ENCODE measurements at regions not wholly inside any gene's neighbourhood (a gene's known extent, or its start where the extent isn't known, plus 50 kb on each side); places are given as distances from the start of the nearest gene placed in this dataset.

DNA sequence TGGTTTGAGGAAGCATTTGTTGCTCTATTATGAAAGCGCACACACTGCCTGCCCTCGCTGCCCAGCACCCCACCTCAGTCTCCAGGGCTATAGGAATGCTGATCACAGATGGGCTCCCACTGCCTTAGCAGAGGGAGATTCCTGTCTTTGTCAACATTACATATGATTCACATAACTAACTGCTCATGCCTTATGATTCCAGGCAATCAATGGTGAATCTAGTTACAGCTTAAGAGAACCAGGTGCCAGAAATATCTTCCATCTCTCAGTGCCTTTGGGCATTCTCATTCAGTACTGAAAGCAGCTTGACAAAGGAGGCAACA, 458.9 kb upstream of the C9orf72 start:
- DNase-seq, result no peak

DNA sequence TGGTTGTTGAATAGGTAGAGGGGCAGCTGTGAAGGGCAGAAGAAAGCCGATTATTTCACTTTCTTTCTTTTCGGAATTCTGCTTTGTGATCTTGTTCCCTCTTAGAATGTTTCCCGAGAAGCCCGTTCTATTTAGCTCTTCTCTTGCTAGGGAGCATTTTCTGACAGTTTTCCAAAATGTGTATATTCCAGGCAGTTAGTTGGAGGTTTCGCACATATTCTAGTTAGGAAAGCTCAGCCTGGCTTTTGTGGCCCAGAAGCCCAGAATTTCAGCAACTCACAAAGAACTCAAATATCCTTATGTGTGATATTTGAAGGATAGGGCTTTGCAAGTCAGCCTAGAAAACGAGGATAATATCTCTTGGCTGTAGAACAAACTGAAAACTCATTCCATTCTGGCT, 461.0 kb upstream of the C9orf72 start:
- no peak for DNase-seq

DNA sequence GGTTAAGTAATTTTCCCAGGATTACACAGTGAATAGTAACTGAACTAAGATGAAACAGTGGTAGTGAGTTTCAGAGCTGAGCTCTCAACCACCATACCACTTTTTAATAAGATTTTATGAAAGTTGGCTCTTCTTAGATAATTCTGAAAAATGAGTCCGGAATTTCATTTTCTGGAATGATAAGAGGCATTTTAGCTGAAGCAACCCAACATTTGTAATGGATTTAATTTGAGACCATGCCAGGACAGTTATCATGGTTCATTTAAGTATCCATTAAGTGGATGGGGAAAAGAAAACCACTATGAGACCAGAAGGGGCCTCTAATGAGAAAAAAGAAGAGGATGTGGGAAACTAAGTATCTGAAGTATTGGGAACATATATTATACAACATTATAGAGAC, 464.7 kb upstream of the C9orf72 start:
- no peak for DNase-seq

DNA sequence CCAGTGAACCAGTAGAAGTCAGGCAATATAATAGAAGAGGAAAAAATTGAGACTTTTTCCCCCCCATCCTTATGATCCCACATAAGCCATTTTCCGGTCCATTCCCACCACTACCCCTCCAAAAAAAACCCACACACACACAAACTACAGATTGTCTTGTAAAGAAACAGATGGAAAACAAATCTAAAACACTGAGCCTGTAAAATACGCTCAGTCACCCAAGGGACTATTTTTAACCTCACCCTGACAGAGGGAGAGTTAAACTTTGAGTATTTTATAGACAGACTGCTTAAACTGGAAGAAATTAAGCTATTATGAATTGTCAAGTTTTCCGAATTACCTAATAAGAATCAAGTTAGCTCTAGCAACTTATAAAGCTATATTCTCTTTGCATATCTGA, 471.8 kb upstream of the C9orf72 start:
- DNase-seq, result no peak

DNA sequence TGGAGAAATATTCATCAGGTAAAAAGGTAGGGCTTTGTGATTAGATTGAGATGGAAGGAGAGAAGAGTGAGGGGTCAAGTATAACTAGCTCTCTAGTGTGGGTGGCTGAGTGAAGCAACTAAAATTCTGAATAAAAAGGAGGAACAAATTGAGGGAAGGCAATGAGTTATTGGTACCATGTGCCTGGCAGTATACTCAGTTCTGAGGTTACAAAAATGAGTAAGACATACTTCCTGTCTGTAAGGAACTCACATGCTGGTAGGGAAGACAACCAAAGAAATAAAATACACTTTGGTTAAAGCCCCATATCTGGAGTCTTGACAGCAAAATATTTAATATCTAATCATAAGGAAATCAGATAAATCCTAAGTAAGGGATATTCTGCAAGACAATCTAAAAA, 476.8 kb upstream of the C9orf72 start:
- DNase-seq, result no peak

DNA sequence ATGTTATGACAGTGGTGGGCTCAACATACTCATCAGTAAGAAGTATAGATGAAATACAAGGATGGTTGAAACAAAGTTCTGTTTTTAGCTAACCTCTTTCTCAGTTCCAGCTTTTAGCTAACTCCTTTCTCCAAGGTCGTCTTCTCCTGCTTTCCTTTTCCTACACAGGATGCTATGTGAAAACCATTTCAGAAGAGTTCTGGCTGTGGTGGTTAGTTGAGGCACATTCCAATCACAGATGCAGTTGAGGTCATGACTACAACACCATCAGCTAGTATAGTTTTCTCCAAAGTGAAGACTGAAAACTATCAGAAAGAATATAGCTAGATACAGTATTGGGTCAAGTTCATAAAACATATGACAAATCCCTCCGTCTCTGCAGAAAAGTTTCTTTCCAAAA, 477.7 kb upstream of the C9orf72 start:
- DNase-seq, result no peak

DNA sequence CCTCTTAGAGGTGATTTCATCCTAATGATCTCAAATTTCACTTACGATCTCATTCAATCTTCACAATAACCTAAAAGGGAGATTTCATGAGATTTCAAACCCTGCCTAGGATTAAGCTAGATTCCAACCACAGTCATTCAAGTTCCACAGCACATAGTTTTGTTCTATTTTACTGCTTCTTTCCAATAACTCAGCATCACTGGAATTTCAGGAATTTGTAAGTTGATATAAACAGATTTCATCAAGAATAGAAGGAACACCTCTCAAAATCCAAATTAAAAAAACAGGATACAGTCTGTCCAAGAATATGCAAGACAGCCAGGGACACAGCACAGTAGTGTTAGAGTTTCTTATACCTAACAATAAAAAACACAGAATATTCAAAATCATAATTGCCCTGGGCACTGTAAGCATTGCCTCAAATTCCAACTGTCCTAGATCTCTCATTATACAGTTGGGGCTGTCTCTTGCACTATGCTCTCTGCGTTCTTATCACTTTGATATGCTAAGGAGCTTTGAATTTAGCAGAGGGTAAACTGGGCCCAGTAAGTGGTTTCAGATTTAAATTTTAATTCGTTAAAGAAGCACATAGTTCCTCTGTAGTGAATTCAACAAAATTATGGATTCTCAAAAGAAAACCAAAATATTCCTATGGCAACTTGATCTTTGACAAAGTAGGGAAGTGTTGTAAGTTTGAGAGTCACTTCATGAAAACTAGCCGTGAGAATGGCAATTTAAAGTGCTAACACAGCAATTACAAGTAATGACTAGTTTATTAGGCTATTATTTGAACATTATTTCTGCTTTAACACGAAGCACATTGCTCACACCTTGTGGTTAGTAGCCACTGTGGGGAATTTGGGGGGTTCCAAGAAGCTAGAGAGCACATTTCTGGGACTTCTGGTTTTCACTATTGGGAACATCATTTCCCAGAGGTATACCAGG, 478.6 kb upstream of the C9orf72 start:
- DNase-seq, result no peak

DNA sequence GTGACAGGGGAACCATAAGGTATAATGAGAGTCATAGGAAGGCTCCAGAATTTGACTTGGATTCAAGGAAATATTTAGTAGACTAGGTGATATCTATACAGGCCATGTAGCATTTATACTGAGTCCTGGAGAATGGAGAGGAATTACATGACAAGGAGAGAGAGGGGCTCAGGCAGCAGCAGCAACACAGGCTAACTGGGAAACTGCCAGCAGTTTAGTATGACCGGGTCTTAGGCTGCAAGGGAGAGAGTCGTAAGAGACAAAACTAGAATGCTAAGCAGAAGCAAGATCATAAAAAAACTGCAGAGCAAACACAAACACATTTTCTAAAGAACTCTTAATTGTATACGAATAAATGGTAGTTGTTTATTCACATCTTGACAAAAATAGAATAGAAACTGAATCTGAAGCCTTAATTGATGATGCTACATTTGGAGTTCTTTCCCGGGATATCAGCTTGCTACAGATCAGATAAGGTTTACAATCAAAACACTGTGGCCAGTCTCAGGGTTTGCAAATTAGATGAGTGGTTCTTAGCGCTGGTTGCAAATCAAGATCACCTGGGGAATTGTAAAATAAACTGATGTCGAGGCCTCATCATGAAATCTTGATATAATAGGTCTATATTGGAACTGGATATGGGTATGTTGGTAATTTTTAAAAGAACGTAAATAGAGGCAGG, 480.0 kb upstream of the C9orf72 start:
- DNase-seq, result no peak

DNA sequence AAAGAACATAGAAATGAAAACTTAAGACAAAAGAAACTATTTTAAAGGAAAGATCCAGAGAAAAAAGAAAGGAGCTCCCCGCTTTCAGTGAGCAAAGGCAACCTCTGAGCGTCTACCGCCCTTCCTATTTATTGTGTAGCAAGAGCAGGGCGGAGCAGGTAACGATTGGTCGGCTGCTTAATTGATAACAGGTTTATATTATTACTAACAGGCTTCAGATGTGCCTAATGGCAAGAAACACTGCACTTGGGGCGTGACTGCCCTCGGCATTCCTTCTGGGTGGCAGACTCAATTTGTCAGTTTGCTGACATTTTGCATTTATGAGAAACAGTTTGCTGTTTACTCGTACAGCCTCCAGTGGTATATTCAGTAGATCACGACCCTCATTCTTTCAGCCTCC, 482.7 kb upstream of the C9orf72 start:
- no peak for DNase-seq

DNA sequence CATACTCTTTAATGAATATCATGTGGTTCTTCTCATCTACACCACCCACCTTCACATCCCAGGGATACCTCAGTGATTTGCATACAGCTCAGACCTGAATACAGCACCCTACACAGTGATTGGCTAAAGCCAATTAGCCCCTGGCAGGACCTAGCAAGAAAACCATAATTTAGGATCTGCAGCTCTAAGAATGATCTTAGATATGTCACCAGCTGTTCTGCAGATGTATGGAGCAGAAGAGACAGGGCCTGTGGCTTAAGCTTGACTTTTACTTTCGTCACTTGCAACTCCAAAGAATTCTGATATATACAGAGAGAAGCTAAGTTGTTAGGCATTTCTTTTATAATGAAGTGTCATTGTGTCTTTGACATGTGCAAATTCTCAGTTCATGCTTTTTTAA, 483.2 kb upstream of the C9orf72 start:
- no peak for DNase-seq

DNA sequence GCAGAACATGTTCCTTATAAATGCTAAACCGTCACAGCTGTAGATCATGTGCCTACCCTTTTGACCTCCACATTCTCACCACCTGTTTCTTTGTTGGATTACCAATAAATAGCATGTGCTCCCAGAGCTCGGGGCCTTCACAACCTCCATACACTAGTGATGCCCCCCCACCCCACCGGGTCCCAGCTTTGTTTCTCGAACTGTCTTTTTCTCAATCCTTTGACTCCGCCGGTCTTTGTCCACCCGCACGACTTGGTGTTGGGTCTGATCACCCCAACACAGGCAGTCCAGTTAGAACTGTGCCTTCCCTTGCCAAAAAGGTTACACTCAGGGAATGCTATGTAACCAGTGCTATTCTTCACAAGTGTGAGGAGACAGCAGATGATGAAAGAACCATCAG, 485.9 kb upstream of the C9orf72 start:
- no peak for DNase-seq

DNA sequence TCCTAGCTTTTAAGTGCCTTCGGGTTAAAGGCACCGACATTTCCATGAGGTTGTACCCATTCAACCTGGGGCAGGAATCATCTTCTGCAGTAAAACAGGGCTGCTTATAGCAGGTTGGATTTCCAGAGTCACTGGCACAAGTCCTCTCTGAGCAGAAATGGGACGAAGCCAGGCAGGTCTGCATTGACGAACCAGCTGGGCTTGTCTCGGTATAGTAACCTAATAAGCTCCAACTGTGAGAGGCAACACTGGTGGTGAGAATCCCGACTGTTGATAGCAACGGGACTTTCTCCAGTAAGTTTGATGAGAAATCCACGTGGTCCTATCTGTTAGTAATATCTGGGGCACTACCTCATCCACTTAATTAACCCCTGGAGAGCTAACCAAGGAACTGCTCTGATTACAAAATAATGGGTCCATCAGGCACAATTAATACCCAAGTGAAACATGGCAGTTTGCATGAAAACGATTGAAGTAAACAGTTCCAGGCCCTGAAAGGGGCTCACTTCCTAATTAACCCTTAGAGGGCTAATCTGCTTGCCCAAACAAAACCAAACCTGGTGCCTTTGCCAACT, 491.0 kb upstream of the C9orf72 start:
- peak; percentile 71 for DNase-seq

DNA sequence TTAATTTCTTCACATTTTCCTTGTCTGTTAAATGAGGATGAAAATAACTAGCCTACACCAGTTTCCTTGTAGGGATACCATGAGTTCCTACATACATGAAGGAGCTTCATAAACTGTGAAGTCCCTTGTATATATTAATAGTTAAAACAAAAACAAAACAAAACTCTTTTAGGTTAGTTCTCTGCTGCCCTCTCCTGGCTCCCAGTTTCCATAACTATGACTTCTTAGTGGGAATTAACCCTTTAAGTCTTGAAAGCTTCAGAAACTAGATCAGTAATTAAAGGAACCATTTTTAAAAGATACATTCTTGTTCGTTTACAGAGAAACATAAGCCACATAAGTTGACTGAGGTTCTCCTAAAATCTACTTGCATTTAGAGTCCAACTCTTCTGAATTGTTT, 500.0 kb upstream of the C9orf72 start:
- DNase-seq, result peak; percentile 19

DNA sequence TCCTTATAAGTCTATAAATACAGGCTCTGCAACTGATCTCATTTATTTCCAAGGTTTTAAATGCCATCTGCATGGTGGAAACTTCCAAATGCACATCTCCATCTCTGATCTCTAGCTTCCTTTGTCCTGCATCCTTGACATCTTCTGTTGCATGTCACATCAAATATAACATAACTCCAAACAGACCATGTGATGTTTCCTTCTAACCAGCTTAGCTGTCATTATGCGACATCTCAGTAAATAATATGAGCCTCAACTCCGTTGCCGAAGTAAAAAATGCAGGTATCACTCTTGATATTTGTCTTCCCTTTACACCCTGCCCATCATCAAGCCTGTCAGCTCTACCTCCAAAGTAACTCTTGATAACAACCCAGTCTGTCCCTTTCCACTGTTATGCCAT, 506.4 kb upstream of the C9orf72 start:
- no peak for DNase-seq

DNA sequence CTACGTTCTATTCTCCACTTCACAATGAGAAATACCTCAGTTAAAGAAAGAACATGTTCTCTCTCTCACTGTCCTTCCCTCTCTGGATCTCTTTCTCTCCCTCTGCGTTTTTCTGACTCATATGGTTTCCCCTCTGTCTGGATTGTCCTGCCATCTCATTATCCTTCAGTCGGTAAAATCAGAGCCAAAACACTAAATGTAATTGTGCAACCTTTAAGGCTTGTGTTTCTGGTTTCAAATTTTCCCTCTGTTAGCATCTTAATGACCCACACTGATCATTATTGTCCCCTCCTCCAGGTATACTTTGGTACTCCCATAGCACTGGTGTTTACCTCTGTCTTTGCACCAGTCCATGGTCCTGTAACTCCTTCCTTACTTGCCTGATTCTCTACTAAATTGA, 509.4 kb upstream of the C9orf72 start:
- no peak for DNase-seq

DNA sequence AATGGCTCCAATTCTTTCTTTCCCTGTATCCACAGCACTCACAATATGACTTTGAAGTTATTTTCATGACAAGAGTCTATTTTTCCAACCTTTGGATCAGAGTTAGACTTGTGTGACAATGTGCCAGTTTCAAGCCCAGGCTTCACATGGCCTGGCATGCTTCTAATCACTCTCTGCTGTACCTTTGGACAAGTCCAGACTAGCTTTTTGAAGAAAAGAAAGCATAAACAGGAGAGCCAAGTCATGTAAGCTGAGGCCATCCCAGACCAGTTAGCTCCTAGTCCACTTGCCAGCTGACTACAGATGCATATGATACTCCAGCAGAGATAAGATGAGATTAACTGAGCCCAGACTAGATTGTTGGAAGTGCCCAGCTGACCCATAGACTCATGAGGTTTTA, 513.6 kb upstream of the C9orf72 start:
- DNase-seq, result no peak

DNA sequence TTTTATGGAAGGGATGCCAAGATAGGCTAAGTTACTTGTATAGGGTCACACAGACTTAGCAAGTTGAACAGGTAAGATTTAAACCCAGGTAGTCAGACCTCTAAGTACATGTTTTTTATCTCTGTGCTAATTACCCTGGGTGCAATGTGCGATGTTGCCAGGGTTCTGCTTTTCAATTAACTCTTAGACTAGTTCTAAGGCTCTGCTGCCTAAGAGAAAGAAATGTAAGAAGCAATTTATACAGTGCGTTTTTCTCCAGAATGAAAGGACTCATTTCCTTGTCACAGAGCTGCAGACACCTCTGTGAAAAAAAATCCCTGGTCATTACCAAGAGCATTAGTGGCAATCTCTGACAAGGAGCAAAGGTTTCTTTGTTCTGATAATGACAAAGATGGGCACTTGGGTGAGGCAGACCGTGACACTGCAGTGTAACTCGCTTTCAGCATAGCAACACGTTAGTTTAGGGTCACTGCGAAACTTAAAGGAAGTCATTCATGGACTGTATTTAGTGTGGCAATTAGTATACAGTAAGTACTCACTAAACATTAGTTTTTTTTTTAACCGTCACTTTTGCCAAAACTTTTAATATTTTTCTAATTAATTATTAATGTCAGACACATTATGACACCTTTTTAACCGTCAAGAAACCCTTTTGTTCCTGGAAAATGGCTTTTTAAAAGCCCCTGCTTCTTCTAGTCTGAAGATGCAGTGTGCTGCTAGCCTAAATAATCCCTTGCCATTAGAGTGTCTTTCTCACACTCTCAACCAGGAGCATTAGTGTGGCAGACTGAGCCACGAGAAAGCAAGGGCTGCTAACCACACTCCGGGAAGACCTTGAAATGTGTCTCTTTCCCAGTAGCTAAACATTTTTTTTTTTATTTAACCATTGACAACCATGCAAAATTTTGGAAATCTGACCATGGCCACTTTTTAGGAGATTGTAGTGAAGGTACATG, 520.0 kb upstream of the C9orf72 start:
- DNase-seq, result peak; percentile 65

DNA sequence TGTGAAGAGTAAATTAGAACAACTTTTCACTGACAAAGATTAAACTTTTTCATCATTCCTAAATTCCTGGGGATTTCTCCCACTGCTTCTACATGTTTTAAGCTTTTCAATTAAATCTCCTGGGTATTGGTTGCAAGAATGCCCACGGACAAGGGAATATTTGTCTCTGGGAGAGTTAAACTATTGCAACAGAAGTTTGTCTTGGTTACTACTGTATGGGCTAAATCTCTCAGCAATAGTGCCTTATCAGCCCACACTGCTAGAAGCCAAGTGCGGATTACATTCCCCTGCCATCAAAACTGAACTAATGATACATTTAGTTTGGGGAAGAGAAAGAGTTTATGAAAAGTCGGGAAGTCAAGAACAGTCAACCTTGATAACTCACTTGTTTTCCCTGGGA, 528.2 kb upstream of the C9orf72 start:
- DNase-seq, result peak; percentile 4

DNA sequence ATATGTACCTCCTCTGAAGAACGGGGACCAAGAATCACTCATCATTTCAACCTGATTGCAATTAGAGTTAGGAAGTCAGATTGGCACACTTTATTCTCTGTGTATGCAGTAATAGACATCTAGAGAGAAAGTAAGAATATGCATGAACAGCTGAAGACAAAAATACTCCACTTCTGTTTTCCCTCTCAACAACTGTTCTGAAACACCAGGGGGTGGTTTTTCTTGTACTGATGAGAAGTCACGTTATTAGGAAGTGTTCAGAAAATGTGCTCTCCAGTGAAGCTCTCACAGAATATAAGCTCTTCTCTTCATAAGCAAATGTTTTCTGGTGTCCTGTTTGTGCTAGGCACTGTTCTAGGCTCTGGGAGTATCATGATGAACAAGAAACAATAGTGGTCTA, 531.7 kb upstream of the C9orf72 start:
- no peak for DNase-seq

DNA sequence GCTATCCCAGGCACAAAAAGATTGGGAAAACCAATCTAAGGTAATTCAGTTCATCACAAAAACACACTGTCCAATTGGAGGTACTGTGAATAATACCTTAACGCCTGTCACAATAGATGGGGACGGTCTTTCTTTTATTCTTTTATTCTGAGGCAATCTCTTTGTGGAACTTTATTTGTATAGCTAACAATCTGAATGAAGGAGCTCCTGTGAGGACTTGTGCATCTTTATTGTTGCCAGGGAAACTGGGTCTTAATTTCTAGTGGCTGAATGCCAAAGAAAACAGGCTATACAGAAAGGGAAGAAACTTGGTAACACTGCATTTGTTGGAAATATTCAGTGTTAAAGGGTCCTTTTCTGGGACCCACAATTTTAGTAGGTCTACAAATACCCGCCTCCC, 546.9 kb upstream of the C9orf72 start:
- DNase-seq, result no peak

DNA sequence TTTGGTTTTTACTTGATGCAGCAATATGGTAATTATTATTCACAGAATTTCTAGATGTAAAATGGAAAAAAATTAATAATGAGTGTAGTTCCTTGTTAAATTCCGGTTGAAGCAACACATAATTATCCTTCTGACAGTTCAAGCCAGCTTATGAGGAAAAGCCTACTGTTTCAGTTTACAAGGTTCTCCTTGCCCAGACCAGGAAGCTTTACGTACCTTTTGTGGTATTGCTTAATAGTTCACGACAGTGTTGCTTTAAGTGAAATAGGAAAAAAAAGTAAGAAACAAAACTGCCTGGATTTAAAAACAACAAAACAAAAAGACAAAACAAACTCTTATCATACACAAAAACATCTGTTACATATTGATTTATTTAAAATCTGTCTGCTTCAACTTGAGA, 547.3 kb upstream of the C9orf72 start:
- no peak for DNase-seq

DNA sequence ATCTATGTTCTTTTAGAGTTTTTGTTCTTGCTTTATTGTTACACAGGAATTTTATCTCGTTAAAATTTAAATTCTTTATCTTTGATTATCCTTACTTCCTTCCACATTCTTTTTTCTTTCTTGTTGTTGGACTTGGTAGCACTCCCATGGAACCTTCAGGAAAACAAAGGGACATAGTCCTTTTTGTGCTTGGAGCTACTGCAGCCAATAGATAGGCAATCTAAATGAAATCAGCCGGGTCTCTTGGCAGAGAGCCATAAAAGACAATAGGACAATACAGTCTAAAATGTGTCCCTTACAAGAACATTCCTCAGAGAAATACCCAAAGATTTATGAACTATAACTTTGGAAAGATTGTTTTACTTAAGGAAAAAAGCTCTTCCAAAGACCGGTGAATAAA, 548.1 kb upstream of the C9orf72 start:
- no peak for DNase-seq

DNA sequence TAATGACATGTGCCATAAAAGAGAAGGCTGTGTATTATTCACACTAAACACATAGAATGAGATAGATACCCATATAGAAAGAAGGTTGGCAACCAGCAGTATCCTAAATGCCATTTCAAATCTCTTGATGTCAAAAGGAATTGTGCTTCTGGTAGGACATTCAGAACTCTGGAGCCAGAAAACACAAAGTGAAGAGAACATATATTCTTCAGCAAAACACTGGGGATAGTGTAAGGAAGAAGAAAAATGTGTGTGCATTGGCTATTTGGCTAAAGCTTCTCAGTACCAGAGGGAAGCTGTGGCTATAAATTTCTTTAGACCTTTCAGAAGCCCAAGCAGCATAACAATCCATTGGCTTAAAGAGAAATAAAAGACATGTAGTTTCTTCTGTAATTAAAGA, 551.6 kb upstream of the C9orf72 start:
- no peak for DNase-seq

Data from retina (tissue), 1 donor.